A549 (cell line): ENCODE measurements at regions not wholly inside any gene's neighbourhood (a gene's known extent, or its start where the extent isn't known, plus 50 kb on each side); places are given as distances from the start of the nearest gene placed in this dataset.

ENCODE experiments used
- ATAC-seq, 2 experiments: fragments of 200-7000 bp in 1 of 2; fragments of >200 bp in 1 of 2; cut with Nextera tagmentation in 1 of 2; cut with Tn5 transposase in 1 of 2; 3 replicates each; pipeline versions ENCODE4 v1.8.0 to v1.9.1; 2018 to 2020; ENCODE audit warnings: mild to moderate bottlenecking in 1 of 2, moderate library complexity in 1 of 2
- CTCF ChIA-PET: fragments of 300-600 bp; sonication (Branson Sonifier 250); formaldehyde crosslinking; extraction: SDS; loops from one replicate; lab custom pipeline; 2021; ENCODE audit warnings: antibody characterized with exemption, inconsistent platforms; lab: Yijun Ruan, JAX
- POLR2A ChIA-PET: fragments of 350-600 bp; formaldehyde crosslinking; extraction: SDS; loops from one replicate; lab custom pipeline; 2021; ENCODE audit warnings: antibody characterized with exemption, inconsistent platforms; lab: Yijun Ruan, JAX
- DNase-seq, 2 experiments: peaks; one replicate each; pipeline versions ENCODE4 v3.0.0 to v3.0.0-alpha.2; 2011 to 2016; ENCODE audit warnings: low read depth in 1 of 2, low spot score in 1 of 2
- FAIRE-seq: peaks from 2 replicates; lab custom pipeline; 2011; peaks lifted over from hg19 to GRCh38; lab: Jason Lieb, UNC
- H3K27ac ChIP-seq, 2 experiments: fragments of >200 bp; sonication (Bioruptor Twin); formaldehyde crosslinking; 3 replicates each; pipeline ENCODE4 v1.5.1; 2016 to 2017
- H3K4me1 ChIP-seq: fragments of >200 bp; sonication (Bioruptor Twin); formaldehyde crosslinking; 3 replicates; pipeline ENCODE4 v1.6.1; 2016
- H3K4me2 ChIP-seq: fragments of >200 bp; sonication (Bioruptor Twin); formaldehyde crosslinking; 3 replicates; pipeline ENCODE4 v1.6.1; 2016
- H3K4me3 ChIP-seq: fragments of >200 bp; sonication (Bioruptor Twin); formaldehyde crosslinking; 3 replicates; pipeline ENCODE4 v1.5.1; 2016
- H3K9me3 ChIP-seq: fragments of >200 bp; sonication (Bioruptor Twin); formaldehyde crosslinking; 3 replicates; pipeline ENCODE4 v1.6.1; 2016
- CHD4 ChIP-seq: fragments of 200-600 bp; sonication (generic); IDR thresholded peaks from 2 replicates; pipeline ENCODE4 v1.6.1; 2016; ENCODE audit warnings: antibody characterized with exemption, mild to moderate bottlenecking, borderline replicate concordance
- CTCF ChIP-seq: fragments of >200 bp; sonication (Bioruptor Twin); formaldehyde crosslinking; IDR thresholded peaks from 3 replicates; pipeline ENCODE4 v1.5.1; 2016
- EP300 ChIP-seq, 2 experiments: fragments of >200 bp; sonication (Bioruptor Twin); formaldehyde crosslinking; IDR thresholded peaks; 2 replicates in 1 of 2; 3 replicates in 1 of 2; pipeline ENCODE4 v1.6.1; 2016 to 2017
- FOXS1 ChIP-seq: fragments of 250-450 bp; sonication (Bioruptor Pico); IDR thresholded peaks from 2 replicates; pipeline ENCODE4 v1.5.0; 2020; ENCODE audit warnings: mild to moderate bottlenecking, moderate library complexity
- HES2 ChIP-seq: fragments of >200 bp; sonication (Bioruptor Twin); formaldehyde crosslinking; IDR thresholded peaks from 2 replicates; pipeline ENCODE4 v1.6.1; 2016
- HEYL ChIP-seq: fragments of 250-450 bp; sonication (Bioruptor Pico); IDR thresholded peaks from 2 replicates; pipeline ENCODE4 v1.8.0; 2021; ENCODE audit warnings: mild to moderate bottlenecking, moderate library complexity
- HOXB5 ChIP-seq: fragments of 250-450 bp; sonication (Bioruptor Pico); IDR thresholded peaks from 2 replicates; pipeline ENCODE4 v1.5.0; 2020; ENCODE audit warnings: mild to moderate bottlenecking, moderate library complexity
- KDM1A ChIP-seq: fragments of 200-600 bp; sonication (generic); IDR thresholded peaks from 2 replicates; pipeline ENCODE4 v1.6.1; 2016; ENCODE audit warnings: low read depth, mild to moderate bottlenecking
- KDM5A ChIP-seq: fragments of 200-600 bp; sonication (generic); IDR thresholded peaks from 2 replicates; pipeline ENCODE4 v1.6.1; 2016; ENCODE audit warnings: antibody characterized with exemption, mild to moderate bottlenecking
- MAFK ChIP-seq: fragments of 450-650 bp; IDR thresholded peaks from 2 replicates; pipeline ENCODE4 v1.6.1; 2014; ENCODE audit not compliant: partially characterized antibody
- MYC ChIP-seq: IDR thresholded peaks from 2 replicates; pipeline ENCODE4 v1.6.1; 2012; ENCODE audit warnings: mild to moderate bottlenecking, inconsistent platforms, low read length, improper control_type of control experiment, borderline replicate concordance
- NR3C1 ChIP-seq: fragments of >200 bp; sonication (Bioruptor Twin); formaldehyde crosslinking; IDR thresholded peaks from 3 replicates; pipeline ENCODE4 v1.6.1; 2017
- PBX3 ChIP-seq: IDR thresholded peaks from 2 replicates; pipeline ENCODE4 v1.6.1; 2012
- POLR2A ChIP-seq: IDR thresholded peaks from 2 replicates; pipeline ENCODE4 v1.6.1; 2012; ENCODE audit warnings: mild to moderate bottlenecking, low read length
- RNF2 ChIP-seq: fragments of 200-600 bp; sonication (generic); IDR thresholded peaks from 2 replicates; pipeline ENCODE4 v1.6.1; 2016; ENCODE audit warnings: low read depth, mild to moderate bottlenecking, antibody characterized with exemption, moderate library complexity, borderline replicate concordance
- TFCP2L1 ChIP-seq: fragments of 250-450 bp; sonication (Bioruptor Pico); IDR thresholded peaks from 2 replicates; pipeline ENCODE4 v1.5.0; 2021; ENCODE audit warnings: mild to moderate bottlenecking
- ZC3H11A ChIP-seq: fragments of 450-650 bp; IDR thresholded peaks from 2 replicates; pipeline ENCODE4 v1.6.1; 2014; ENCODE audit warnings: antibody characterized with exemption, mild to moderate bottlenecking
- WGBS: methylation state at CpG from one replicate; pipeline ENCODE4 v1.1.6; 2017; ENCODE audit errors: missing lambda C conversion rate; 5-methylcytosine and 5-hydroxymethylcytosine counted together
- TF ChIP-seq, protein P1 (sequence below): fragments of 250-450 bp; sonication (Bioruptor Pico); IDR thresholded peaks from 2 replicates; pipeline ENCODE4 v1.5.0; 2021; ENCODE audit warnings: mild to moderate bottlenecking, moderate library complexity, borderline replicate concordance

DNA sequence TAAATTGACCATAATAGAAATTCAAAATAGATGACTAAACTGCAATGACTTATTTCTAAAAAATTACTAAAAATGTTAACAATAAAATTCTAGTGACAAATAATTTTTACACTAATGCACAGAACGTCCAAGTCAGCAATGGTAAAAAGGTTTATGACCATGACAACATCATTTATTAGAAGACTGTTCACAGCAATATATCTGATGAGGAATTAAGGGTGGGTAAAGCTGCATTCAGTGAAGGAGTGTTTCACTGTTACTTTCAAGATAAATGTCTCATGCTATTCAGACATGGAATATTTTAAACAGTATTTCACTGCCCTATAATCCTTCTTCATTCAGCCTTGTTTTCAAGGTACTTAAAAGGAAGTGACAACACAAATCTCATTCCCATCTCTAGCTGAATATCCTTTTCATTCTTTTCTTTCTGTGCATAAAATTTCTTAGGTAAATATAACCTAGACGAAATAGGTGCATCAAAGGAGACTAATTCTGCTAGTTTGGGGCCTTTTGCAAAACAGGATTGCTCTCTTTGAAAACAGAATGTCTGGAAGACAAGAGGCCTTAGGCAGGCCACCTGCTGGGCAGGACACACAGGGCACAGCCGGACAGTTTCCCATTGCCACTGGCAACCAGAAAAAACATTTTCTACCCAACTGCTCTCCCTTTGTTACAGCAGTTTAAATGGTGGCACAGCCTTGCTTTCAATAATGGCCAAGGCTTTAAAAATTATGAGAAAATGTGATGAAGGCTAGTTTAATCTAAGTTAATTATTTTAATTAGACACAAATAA lies 600.3 kb downstream of the SPRY1 start:
- ChIA-PET CTCF (no interaction called here), POLR2A (no interaction called here)
- no peak for TF ChIP-seq NR3C1
- TF ChIP-seq TFCP2L1 (CRISPR knock-in tag) = no peak
- TF ChIP-seq POLR2A = no peak
- TF ChIP-seq HOXB5 (CRISPR knock-in tag) = no peak
- no peak for TF ChIP-seq CTCF
- FAIRE-seq (no peak), ATAC-seq (no peak), DNase-seq (no peak)
- Histone ChIP-seq H3K4me3 (no peak overlapping the region), H3K4me2 (no peak overlapping the region), H3K27ac (no peak overlapping the region), H3K9me3 (no peaks in the 10 kb centered on the region), H3K4me1 (no peaks in the 10 kb centered on the region)
- 18% methylated on average over 3 of the region's 3 CpGs for WGBS

GRCh38 chr4:123997776-123998449 lies 601.3 kb downstream of the SPRY1 start:
- no peak for TF ChIP-seq PBX3
- TF ChIP-seq FOXS1 (CRISPR knock-in tag) = no peak
- TF ChIP-seq HES2 = no peak
- no peak overlapping the region for H3K4me3 ChIP-seq
- no peak for DNase-seq
- ChIA-PET POLR2A (no interaction called here), CTCF (no interaction called here)
- FAIRE-seq = no peak
- H3K9me3 ChIP-seq = no peaks in the 10 kb centered on the region
- H3K27ac ChIP-seq = no peak overlapping the region
- H3K4me2 ChIP-seq = no peak overlapping the region
- 23% methylated on average over 1 of the region's 1 CpG for WGBS
- no peak for ATAC-seq
- H3K4me1 ChIP-seq = no peaks in the 10 kb centered on the region

GRCh38 chr4:124000233-124000632 lies 603.6 kb downstream of the SPRY1 start:
- Histone ChIP-seq H3K27ac (no peak overlapping the region), H3K4me1 (no peaks in the 10 kb centered on the region), H3K9me3 (no peaks in the 10 kb centered on the region), H3K4me3 (no peak overlapping the region), H3K4me2 (no peak overlapping the region)
- ChIA-PET POLR2A (no interaction called here), CTCF (no interaction called here)
- ATAC-seq (no peak), FAIRE-seq (no peak), DNase-seq (no peak)
- 16% methylated on average over 2 of the region's 2 CpGs for WGBS
- TF ChIP-seq PBX3 = no peak
- TF ChIP-seq CHD4 = no peak
- no peak for TF ChIP-seq MYC
- no peak for TF ChIP-seq KDM1A
- TF ChIP-seq HEYL (CRISPR knock-in tag) = no peak
- TF ChIP-seq, protein P1, sequence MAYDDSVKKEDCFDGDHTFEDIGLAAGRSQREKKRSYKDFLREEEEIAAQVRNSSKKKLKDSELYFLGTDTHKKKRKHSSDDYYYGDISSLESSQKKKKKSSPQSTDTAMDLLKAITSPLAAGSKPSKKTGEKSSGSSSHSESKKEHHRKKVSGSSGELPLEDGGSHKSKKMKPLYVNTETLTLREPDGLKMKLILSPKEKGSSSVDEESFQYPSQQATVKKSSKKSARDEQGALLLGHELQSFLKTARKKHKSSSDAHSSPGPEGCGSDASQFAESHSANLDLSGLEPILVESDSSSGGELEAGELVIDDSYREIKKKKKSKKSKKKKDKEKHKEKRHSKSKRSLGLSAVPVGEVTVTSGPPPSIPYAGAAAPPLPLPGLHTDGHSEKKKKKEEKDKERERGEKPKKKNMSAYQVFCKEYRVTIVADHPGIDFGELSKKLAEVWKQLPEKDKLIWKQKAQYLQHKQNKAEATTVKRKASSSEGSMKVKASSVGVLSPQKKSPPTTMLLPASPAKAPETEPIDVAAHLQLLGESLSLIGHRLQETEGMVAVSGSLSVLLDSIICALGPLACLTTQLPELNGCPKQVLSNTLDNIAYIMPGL (CRISPR knock-in tag) = no peak
- TF ChIP-seq ZC3H11A = no peak
- no peak for TF ChIP-seq MAFK
- TF ChIP-seq KDM5A = no peak
- no peak for TF ChIP-seq RNF2
- TF ChIP-seq EP300 (IDR thresholded peaks at IDR 0.05) = no peak
- TF ChIP-seq HES2 = no peak
